Upper lobe of left lung (tissue), 6 donors: ENCODE measurements at regions not wholly inside any gene's neighbourhood (a gene's known extent, or its start where the extent isn't known, plus 50 kb on each side); places are given as distances from the start of the nearest gene placed in this dataset.

ENCODE experiments used
- ATAC-seq, 2 donors: fragments of 200-7000 bp; cut with Tn5 transposase; one replicate each; pipeline ENCODE4 v1.9.1; 2022; ENCODE audit warnings: mild to moderate bottlenecking in 2 of 2, moderate library complexity in 2 of 2; ENCODE audit not compliant: low FRiP score in 2 of 2
- DNase-seq, 2 donors: peaks; one replicate each; pipeline ENCODE4 v3.0.0-alpha.2; 2019 to 2020
- H3K27ac ChIP-seq, 4 donors: fragments of 200-600 bp; sonication (generic); one replicate each; pipeline ENCODE4 v1.5.1; 2016 to 2019
- H3K27me3 ChIP-seq, 4 donors: fragments of 200-600 bp; sonication (generic); one replicate each; pipeline ENCODE4 v1.5.1; 2017 to 2019
- H3K36me3 ChIP-seq, 4 donors: fragments of 200-600 bp; sonication (generic); one replicate each; pipeline ENCODE4 v1.5.1; 2016 to 2019
- H3K4me1 ChIP-seq, 4 donors: fragments of 200-600 bp; sonication (generic); one replicate each; pipeline ENCODE4 v1.5.1; 2018 to 2019
- H3K4me3 ChIP-seq, 4 donors: fragments of 200-600 bp; sonication (generic); one replicate each; pipeline ENCODE4 v1.5.1; 2017 to 2019; ENCODE audit warnings: mild to moderate bottlenecking in 2 of 4, moderate library complexity in 1 of 4
- H3K9me3 ChIP-seq, 4 donors: fragments of 200-600 bp; sonication (generic); one replicate each; pipeline ENCODE4 v1.5.1; 2018 to 2019
- EP300 ChIP-seq, 4 donors: sonication (generic); formaldehyde crosslinking; IDR thresholded peaks; one replicate each; pipeline ENCODE4 v1.5.1; 2017; ENCODE audit warnings: antibody characterized with exemption in 4 of 4, control low read depth in 2 of 4
- POLR2A ChIP-seq, 4 donors: fragments of 450-650 bp; IDR thresholded peaks; one replicate each; pipeline ENCODE4 v1.5.1; 2016 to 2017; ENCODE audit warnings: antibody characterized with exemption in 4 of 4, mild to moderate bottlenecking in 2 of 4
- POLR2AphosphoS5 ChIP-seq, 2 donors: sonication (generic); formaldehyde crosslinking; IDR thresholded peaks; one replicate each; pipeline ENCODE4 v1.5.1; 2017; ENCODE audit warnings: antibody characterized with exemption in 2 of 2
- WGBS, 2 donors: methylation state at CpG; one replicate each; pipeline ENCODE4 v1.1.5; 2017 to 2018; 5-methylcytosine and 5-hydroxymethylcytosine counted together
- TF ChIP-seq, protein P1 (sequence below), 6 experiments: fragments of 450-650 bp in 4 of 6; fragments of 200-600 bp in 2 of 6; sonication (generic) in 2 of 6; IDR thresholded peaks; one replicate each; pipeline ENCODE4 v1.5.1; 2016 to 2019; ENCODE audit warnings: antibody characterized with exemption in 6 of 6
- donor health status: DM: no; HTN: no; CAD: no; lungs with moderate emphysema.
- donor health status: DM: no; HTN: yes; CAD: no; lungs with severe emphysema.

DNA sequence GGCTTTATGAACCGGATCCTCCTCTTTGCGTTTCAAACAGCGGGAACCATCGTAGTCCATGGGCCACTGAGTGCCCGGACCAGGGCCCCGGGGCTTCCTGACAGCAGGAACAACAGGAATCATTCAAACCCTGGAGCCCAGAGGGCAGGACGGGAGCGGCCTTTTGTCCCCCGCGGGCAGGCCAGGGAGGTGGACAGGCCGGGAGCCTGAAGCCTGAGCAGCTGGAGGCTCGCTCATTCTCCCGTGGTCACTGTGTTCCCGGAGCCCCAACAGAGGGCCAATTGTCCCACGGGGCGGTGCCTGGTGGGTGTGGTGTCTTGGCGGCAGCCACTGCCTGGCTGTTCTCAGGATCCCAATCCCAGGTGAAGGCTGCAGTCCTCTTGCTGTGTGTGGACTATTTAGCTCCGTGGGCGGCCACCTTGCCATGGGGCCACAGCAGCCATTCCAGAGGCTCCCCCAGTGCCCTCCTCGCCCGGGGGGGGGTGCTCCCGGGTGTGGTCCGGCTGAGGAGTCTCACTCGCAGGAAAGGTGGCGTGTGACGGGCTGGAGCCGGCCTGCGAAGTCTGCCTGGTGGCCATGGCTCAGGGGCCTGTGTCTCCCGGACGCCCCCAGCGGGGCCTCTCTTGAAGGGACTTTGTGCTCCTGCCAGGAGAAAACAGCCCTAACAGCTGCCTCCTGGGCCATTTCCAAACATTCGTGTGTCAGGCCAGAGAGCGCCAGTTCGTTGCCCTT, 77.2 kb upstream of the BHLHE23 start:
- H3K4me3 ChIP-seq, result no peak overlapping the region
- DNase-seq (peak in 1 of 2 donors; percentile 74), ATAC-seq (no peak)
- H3K4me1 ChIP-seq, result no peaks in the 10 kb centered on the region
- no peak for TF ChIP-seq EP300 (IDR thresholded peaks at IDR 0.05)
- TF ChIP-seq POLR2A (IDR thresholded peaks at IDR 0.05), result no peak
- no peak for TF ChIP-seq POLR2AphosphoS5 (IDR thresholded peaks at IDR 0.05)
- TF ChIP-seq, protein P1, sequence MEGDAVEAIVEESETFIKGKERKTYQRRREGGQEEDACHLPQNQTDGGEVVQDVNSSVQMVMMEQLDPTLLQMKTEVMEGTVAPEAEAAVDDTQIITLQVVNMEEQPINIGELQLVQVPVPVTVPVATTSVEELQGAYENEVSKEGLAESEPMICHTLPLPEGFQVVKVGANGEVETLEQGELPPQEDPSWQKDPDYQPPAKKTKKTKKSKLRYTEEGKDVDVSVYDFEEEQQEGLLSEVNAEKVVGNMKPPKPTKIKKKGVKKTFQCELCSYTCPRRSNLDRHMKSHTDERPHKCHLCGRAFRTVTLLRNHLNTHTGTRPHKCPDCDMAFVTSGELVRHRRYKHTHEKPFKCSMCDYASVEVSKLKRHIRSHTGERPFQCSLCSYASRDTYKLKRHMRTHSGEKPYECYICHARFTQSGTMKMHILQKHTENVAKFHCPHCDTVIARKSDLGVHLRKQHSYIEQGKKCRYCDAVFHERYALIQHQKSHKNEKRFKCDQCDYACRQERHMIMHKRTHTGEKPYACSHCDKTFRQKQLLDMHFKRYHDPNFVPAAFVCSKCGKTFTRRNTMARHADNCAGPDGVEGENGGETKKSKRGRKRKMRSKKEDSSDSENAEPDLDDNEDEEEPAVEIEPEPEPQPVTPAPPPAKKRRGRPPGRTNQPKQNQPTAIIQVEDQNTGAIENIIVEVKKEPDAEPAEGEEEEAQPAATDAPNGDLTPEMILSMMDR (IDR thresholded peaks at IDR 0.05), result no peak
- H3K27ac ChIP-seq, result no peak overlapping the region
- 73 to 79% methylated on average over 11 to 25 of the region's 34 CpGs for WGBS, 2 donors
- peaks cover 0 to 11% (median 1%) of the 10 kb centered on the region in 4 donors for H3K9me3 ChIP-seq
- H3K27me3 ChIP-seq, result no peaks in the 10 kb centered on the region
- no peaks in the 10 kb centered on the region for H3K36me3 ChIP-seq

DNA sequence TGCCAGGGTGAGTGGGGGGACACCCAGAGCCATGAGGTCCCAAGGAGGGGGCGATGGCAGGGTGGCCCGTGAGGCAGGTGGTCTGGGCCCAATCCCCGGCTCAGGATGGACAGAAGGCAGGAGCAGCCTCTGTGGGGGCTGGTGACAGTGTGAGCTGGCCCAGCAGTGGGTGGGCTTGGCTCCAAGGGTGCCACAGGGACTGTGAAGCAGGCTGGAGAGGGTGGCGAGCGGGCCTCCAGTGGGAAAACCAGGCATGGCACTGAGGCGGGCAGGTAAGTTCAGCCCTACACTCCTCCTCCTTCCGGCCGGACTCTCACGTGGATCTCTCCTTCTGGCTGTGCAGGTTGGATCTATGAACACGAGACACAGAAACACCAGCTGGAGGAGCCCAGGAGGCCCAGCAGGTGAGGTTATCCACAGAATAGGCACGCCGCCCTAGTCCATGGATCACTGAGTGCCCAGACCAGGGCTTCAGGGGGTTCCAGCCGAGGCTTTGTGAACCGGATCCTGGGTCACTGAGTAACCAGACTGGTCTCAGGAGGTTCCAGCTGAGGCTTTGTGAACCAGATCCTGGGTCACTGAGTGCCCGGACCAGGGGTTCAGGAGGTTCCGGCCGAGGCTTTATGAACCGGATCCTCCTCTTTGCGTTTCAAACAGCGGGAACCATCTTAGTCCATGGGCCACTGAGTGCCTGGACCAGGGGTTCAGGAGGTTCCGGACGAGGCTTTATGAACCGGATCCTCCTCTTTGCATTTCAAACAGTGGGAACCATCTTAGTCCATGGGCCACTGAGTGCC, 76.4 kb upstream of the BHLHE23 start:
- no peak for ATAC-seq
- no peaks in the 10 kb centered on the region for H3K36me3 ChIP-seq

DNA sequence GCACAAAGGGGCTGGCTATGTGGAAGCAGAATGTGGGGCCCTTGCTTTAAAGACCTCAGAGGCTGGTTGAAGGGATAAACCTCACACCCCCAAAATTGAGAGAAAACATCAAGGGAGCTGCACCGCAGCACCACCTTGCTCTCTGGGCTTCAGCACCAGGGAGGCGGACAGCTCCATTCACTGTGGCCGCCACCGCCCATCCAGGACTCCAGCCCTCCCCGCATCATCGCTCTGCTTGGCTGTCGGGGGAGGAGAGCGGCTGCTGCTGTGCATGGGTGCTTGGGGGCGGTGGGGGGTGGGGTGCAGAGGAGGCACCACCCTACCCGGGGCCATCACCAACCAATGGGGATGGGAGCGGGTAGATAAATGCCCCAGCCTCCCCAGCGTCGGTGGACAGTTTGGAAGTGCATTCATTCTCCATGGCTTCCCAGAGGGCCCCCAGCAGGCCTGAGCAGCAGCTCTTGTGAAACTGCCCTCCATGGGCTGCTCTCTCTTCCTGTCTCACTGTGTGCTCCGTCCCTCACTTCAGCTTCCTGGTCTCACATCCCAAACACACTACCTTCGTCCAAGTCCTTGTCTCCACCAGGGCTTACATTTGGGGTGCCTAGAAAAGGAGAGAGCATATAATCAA, 75.7 kb upstream of the BHLHE23 start:
- DNase-seq, result peak in 1 of 2 donors; percentile 61
- H3K36me3 ChIP-seq, result no peaks in the 10 kb centered on the region
- TF ChIP-seq POLR2AphosphoS5 (IDR thresholded peaks at IDR 0.05) (no peak), EP300 (IDR thresholded peaks at IDR 0.05) (no peak), POLR2A (IDR thresholded peaks at IDR 0.05) (no peak)
- TF ChIP-seq, protein P1 (IDR thresholded peaks at IDR 0.05), result no peak

More for the DNA sequence above, 76.4 kb upstream of the BHLHE23 start:
- no peak overlapping the region for H3K4me3 ChIP-seq
- no peaks in the 10 kb centered on the region for H3K4me1 ChIP-seq
- WGBS, 2 donors, result 81 to 85% methylated on average over 12 to 17 of the region's 23 CpGs
- no peaks in the 10 kb centered on the region for H3K27me3 ChIP-seq
- peaks cover 0 to 17% (median 8%) of the 10 kb centered on the region in 4 donors for H3K9me3 ChIP-seq
- peak in 1 of 2 donors; percentile 49 for DNase-seq
- H3K27ac ChIP-seq, result no peak overlapping the region
- TF ChIP-seq, protein P1 (IDR thresholded peaks at IDR 0.05), result no peak
- no peak for TF ChIP-seq EP300 (IDR thresholded peaks at IDR 0.05)

DNA sequence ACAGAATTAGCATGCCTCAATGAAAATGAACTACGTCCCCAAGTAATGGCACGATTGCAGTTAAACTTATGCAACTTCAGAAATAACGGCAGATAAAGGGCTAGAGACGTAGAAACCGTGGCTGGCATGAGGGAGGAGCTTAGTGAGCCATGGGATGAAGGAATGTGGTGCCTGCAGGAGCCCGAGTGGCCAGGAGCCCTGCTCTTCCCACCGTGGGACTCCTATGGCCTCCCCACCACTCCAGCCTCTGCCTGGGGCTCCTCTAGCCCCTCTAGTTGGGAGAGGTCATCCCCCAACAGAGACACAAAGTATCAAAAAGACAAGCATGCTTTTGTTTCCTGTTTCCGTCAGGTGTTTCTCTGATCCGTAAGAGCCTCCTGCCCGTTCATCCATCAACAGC, 75.1 kb upstream of the BHLHE23 start:
- ATAC-seq (no peak), DNase-seq (no peak)
- Histone ChIP-seq H3K36me3 (no peaks in the 10 kb centered on the region), H3K27ac (no peak overlapping the region), H3K4me1 (no peaks in the 10 kb centered on the region), H3K9me3 (peaks cover 0 to 26% (median 17%) of the 10 kb centered on the region in 4 donors), H3K27me3 (no peaks in the 10 kb centered on the region), H3K4me3 (no peak overlapping the region)
- TF ChIP-seq, protein P1 (IDR thresholded peaks at IDR 0.05), result no peak
- no peak for TF ChIP-seq EP300 (IDR thresholded peaks at IDR 0.05)
- no peak for TF ChIP-seq POLR2AphosphoS5 (IDR thresholded peaks at IDR 0.05)
- no peak for TF ChIP-seq POLR2A (IDR thresholded peaks at IDR 0.05)
- 52 to 53% methylated on average over 10 of the region's 10 CpGs for WGBS, 2 donors

More for the DNA sequence above, 75.7 kb upstream of the BHLHE23 start:
- ATAC-seq, result peak in 1 of 2 donors; percentile 45
- no peak overlapping the region for H3K27ac ChIP-seq
- no peaks in the 10 kb centered on the region for H3K4me1 ChIP-seq
- peaks cover 0 to 25% (median 14%) of the 10 kb centered on the region in 4 donors for H3K9me3 ChIP-seq
- H3K27me3 ChIP-seq, result no peaks in the 10 kb centered on the region
- 22 to 23% methylated on average over 6 to 15 of the region's 15 CpGs for WGBS, 2 donors
- no peak overlapping the region for H3K4me3 ChIP-seq
